SK-N-SH (cell line): ENCODE measurements at regions not wholly inside any gene's neighbourhood (a gene's known extent, or its start where the extent isn't known, plus 50 kb on each side); places are given as distances from the start of the nearest gene placed in this dataset.

ENCODE experiments used
- ELF1 ChIP-seq: IDR thresholded peaks from 2 replicates; pipeline ENCODE4 v1.4.0; 2012
- FOXM1 ChIP-seq: IDR thresholded peaks from 2 replicates; pipeline ENCODE4 v1.4.0; 2012; ENCODE audit warnings: low read depth, mild to moderate bottlenecking
- GABPA ChIP-seq: IDR thresholded peaks from 2 replicates; pipeline ENCODE4 v1.4.0; 2012; ENCODE audit warnings: low read depth, mild to moderate bottlenecking
- GATA2 ChIP-seq: sonication (generic); formaldehyde crosslinking; IDR thresholded peaks from 2 replicates; pipeline ENCODE4 v1.5.0; 2020; ENCODE audit warnings: mild to moderate bottlenecking, missing genetic modification reagents
- POLR2AphosphoS5 ChIP-seq: IDR thresholded peaks from 2 replicates; pipeline ENCODE4 v1.6.1; 2012; ENCODE audit warnings: low read depth, low read length
- TAF1 ChIP-seq: IDR thresholded peaks from 2 replicates; pipeline ENCODE4 v1.6.1; 2012; ENCODE audit warnings: low read depth, mild to moderate bottlenecking, low read length, moderate library complexity, borderline replicate concordance
- YY1 ChIP-seq: IDR thresholded peaks from 2 replicates; pipeline ENCODE4 v1.4.0; 2012; ENCODE audit warnings: low read depth, mild to moderate bottlenecking
- TF ChIP-seq, protein P1 (sequence below): fragments of 200-600 bp; sonication (generic); IDR thresholded peaks from 2 replicates; pipeline ENCODE4 v1.6.1; 2017; ENCODE audit warnings: antibody characterized with exemption, mild to moderate bottlenecking, moderate library complexity
- TF ChIP-seq, protein P2 (sequence below): IDR thresholded peaks from 2 replicates; pipeline ENCODE4 v1.4.0; 2012; ENCODE audit warnings: low read depth, borderline replicate concordance
- TF ChIP-seq, protein P3 (sequence below): fragments of 150-350 bp; IDR thresholded peaks from 2 replicates; pipeline ENCODE4 v1.6.1; 2017; ENCODE audit warnings: antibody characterized with exemption, low read length, low read depth, borderline replicate concordance
- TF ChIP-seq, protein P4 (sequence below): IDR thresholded peaks from 2 replicates; pipeline ENCODE4 v1.4.0; 2012; ENCODE audit warnings: low read depth
- TF ChIP-seq, protein P5 (sequence below): fragments of 150-350 bp; IDR thresholded peaks from 2 replicates; pipeline ENCODE4 v1.6.1; 2016; ENCODE audit warnings: mild to moderate bottlenecking, low read depth, low read length

DNA sequence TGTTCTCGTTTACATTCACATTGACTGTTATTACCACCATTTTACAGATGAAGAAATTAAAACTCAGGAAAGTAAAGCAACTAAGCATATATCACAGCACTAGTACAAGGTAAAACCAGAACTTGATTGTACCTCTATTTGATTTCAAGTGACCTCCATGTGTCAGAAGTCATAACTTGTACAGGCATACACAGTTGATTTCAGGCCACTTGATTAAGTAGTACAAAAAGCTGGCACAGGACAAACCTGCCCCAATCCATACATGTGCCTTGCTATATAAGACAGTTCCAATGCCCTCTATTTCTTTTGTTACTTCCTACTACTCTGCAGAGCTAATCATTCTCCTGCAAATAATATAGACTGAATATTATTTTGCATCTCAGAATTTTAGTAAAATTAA lies 58.8 kb upstream of the VGLL2 start:
- no peak for TF ChIP-seq TAF1
- no peak for TF ChIP-seq ELF1
- no peak for TF ChIP-seq GATA2 (CRISPR knock-in tag)
- TF ChIP-seq, protein P1, sequence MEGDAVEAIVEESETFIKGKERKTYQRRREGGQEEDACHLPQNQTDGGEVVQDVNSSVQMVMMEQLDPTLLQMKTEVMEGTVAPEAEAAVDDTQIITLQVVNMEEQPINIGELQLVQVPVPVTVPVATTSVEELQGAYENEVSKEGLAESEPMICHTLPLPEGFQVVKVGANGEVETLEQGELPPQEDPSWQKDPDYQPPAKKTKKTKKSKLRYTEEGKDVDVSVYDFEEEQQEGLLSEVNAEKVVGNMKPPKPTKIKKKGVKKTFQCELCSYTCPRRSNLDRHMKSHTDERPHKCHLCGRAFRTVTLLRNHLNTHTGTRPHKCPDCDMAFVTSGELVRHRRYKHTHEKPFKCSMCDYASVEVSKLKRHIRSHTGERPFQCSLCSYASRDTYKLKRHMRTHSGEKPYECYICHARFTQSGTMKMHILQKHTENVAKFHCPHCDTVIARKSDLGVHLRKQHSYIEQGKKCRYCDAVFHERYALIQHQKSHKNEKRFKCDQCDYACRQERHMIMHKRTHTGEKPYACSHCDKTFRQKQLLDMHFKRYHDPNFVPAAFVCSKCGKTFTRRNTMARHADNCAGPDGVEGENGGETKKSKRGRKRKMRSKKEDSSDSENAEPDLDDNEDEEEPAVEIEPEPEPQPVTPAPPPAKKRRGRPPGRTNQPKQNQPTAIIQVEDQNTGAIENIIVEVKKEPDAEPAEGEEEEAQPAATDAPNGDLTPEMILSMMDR: no peak
- TF ChIP-seq GABPA: no peak
- TF ChIP-seq FOXM1: no peak
- TF ChIP-seq YY1: no peak
- TF ChIP-seq, protein P2, sequence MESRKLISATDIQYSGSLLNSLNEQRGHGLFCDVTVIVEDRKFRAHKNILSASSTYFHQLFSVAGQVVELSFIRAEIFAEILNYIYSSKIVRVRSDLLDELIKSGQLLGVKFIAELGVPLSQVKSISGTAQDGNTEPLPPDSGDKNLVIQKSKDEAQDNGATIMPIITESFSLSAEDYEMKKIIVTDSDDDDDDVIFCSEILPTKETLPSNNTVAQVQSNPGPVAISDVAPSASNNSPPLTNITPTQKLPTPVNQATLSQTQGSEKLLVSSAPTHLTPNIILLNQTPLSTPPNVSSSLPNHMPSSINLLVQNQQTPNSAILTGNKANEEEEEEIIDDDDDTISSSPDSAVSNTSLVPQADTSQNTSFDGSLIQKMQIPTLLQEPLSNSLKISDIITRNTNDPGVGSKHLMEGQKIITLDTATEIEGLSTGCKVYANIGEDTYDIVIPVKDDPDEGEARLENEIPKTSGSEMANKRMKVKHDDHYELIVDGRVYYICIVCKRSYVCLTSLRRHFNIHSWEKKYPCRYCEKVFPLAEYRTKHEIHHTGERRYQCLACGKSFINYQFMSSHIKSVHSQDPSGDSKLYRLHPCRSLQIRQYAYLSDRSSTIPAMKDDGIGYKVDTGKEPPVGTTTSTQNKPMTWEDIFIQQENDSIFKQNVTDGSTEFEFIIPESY: no peak
- TF ChIP-seq, protein P3, sequence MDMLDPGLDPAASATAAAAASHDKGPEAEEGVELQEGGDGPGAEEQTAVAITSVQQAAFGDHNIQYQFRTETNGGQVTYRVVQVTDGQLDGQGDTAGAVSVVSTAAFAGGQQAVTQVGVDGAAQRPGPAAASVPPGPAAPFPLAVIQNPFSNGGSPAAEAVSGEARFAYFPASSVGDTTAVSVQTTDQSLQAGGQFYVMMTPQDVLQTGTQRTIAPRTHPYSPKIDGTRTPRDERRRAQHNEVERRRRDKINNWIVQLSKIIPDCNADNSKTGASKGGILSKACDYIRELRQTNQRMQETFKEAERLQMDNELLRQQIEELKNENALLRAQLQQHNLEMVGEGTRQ: no peak
- TF ChIP-seq, protein P4, sequence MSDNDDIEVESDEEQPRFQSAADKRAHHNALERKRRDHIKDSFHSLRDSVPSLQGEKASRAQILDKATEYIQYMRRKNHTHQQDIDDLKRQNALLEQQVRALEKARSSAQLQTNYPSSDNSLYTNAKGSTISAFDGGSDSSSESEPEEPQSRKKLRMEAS: no peak
- TF ChIP-seq, protein P5, sequence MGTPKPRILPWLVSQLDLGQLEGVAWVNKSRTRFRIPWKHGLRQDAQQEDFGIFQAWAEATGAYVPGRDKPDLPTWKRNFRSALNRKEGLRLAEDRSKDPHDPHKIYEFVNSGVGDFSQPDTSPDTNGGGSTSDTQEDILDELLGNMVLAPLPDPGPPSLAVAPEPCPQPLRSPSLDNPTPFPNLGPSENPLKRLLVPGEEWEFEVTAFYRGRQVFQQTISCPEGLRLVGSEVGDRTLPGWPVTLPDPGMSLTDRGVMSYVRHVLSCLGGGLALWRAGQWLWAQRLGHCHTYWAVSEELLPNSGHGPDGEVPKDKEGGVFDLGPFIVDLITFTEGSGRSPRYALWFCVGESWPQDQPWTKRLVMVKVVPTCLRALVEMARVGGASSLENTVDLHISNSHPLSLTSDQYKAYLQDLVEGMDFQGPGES: no peak
- TF ChIP-seq POLR2AphosphoS5: no peak
